HEK293T (cell line): ENCODE measurements at regions not wholly inside any gene's neighbourhood (a gene's known extent, or its start where the extent isn't known, plus 50 kb on each side); places are given as distances from the start of the nearest gene placed in this dataset.

Source experiments
- CTCF ChIA-PET: fragments of 350-600 bp; formaldehyde crosslinking; extraction: SDS; loops from one replicate; lab custom pipeline; 2021; ENCODE audit warnings: antibody characterized with exemption, inconsistent platforms; lab: Yijun Ruan, JAX
- POLR2A ChIA-PET: fragments of 350-600 bp; formaldehyde crosslinking; extraction: SDS; loops from one replicate; lab custom pipeline; 2020; ENCODE audit warnings: antibody characterized with exemption, inconsistent platforms; lab: Yijun Ruan, JAX
- DNase-seq: peaks from one replicate; pipeline ENCODE4 v3.0.0; 2012; ENCODE audit warnings: mixed read lengths; ENCODE audit errors: extremely low spot score
- ARNT ChIP-seq: fragments of 450-650 bp; IDR thresholded peaks from 2 replicates; pipeline ENCODE4 v1.6.1; 2017; ENCODE audit warnings: mild to moderate bottlenecking
- BHLHE40 ChIP-seq: fragments of 450-650 bp; IDR thresholded peaks from 2 replicates; pipeline ENCODE4 v1.6.1; 2016; ENCODE audit warnings: mild to moderate bottlenecking, moderate library complexity, borderline replicate concordance
- CTBP1 ChIP-seq: fragments of 450-650 bp; IDR thresholded peaks from 2 replicates; pipeline ENCODE4 v1.6.1; 2016; ENCODE audit warnings: borderline replicate concordance
- ELF4 ChIP-seq: fragments of 450-650 bp; IDR thresholded peaks from 2 replicates; pipeline ENCODE4 v1.6.1; 2017; ENCODE audit warnings: antibody characterized with exemption
- FOXA1 ChIP-seq: fragments of 450-650 bp; IDR thresholded peaks from 2 replicates; pipeline ENCODE4 v1.6.1; 2016; ENCODE audit warnings: mild to moderate bottlenecking
- FOXK2 ChIP-seq: fragments of 450-650 bp; IDR thresholded peaks from 2 replicates; pipeline ENCODE4 v1.6.1; 2016; ENCODE audit warnings: mild to moderate bottlenecking
- FOXM1 ChIP-seq: fragments of 450-650 bp; IDR thresholded peaks from 2 replicates; pipeline ENCODE4 v1.6.1; 2017; ENCODE audit warnings: mild to moderate bottlenecking, borderline replicate concordance
- HDGF ChIP-seq: fragments of 450-650 bp; IDR thresholded peaks from 2 replicates; pipeline ENCODE4 v1.6.1; 2017; ENCODE audit warnings: antibody characterized with exemption, borderline replicate concordance
- L3MBTL2 ChIP-seq: fragments of 450-650 bp; conservative IDR thresholded peaks from 2 replicates; pipeline ENCODE4 v1.6.1; 2016; ENCODE audit warnings: mild to moderate bottlenecking
- LEF1 ChIP-seq: fragments of 450-650 bp; IDR thresholded peaks from 2 replicates; pipeline ENCODE4 v1.6.1; 2017; ENCODE audit warnings: mild to moderate bottlenecking, borderline replicate concordance
- NFRKB ChIP-seq: fragments of 450-650 bp; IDR thresholded peaks from 2 replicates; pipeline ENCODE4 v1.6.1; 2016; ENCODE audit warnings: mild to moderate bottlenecking, moderate library complexity
- PKNOX1 ChIP-seq: fragments of 450-650 bp; IDR thresholded peaks from 2 replicates; pipeline ENCODE4 v1.6.1; 2016
- SP1 ChIP-seq: fragments of 450-650 bp; IDR thresholded peaks from 2 replicates; pipeline ENCODE4 v1.6.1; 2017
- SUZ12 ChIP-seq: fragments of 450-650 bp; IDR thresholded peaks from 2 replicates; pipeline ENCODE4 v1.6.1; 2016; ENCODE audit warnings: mild to moderate bottlenecking
- TARDBP ChIP-seq: fragments of 450-650 bp; IDR thresholded peaks from 2 replicates; pipeline ENCODE4 v1.6.1; 2016
- ZNF384 ChIP-seq: fragments of 450-650 bp; IDR thresholded peaks from 2 replicates; pipeline ENCODE4 v1.6.1; 2016

- TF ChIP-seq BHLHE40 (no peak), PKNOX1 (no peak), SP1 (no peak), TARDBP (no peak), FOXM1 (no peak), SUZ12 (no peak), ELF4 (no peak), HDGF (no peak), ARNT (no peak)
- POLR2A ChIA-PET, result no interaction called here
- CTCF ChIA-PET, result interaction anchor here (1.2 kb wide), 1 partner anchor 10 kb away, joined by 3 read pairs; no protein-coding TSS in a partner anchor
- DNase-seq, result no peak
Observed at GRCh38 chr5:125604104-125604503, 819.1 kb upstream of the GRAMD2B start.

GRCh38 chr5:125607018-125607417 is 816.2 kb upstream of the GRAMD2B start:
- CTCF ChIA-PET, result no interaction called here
- TF ChIP-seq NFRKB, result no peak
- TF ChIP-seq FOXA1, result no peak
- no peak for TF ChIP-seq L3MBTL2
- TF ChIP-seq FOXK2, result no peak
- TF ChIP-seq SP1, result no peak
- no peak for TF ChIP-seq ZNF384
- TF ChIP-seq BHLHE40, result no peak
- TF ChIP-seq PKNOX1, result no peak
- TF ChIP-seq TARDBP, result no peak
- TF ChIP-seq FOXM1, result no peak
- no peak for TF ChIP-seq SUZ12
- TF ChIP-seq HDGF, result no peak
- no peak for TF ChIP-seq ELF4
- TF ChIP-seq ARNT, result no peak
- TF ChIP-seq LEF1, result no peak
- no peak for TF ChIP-seq CTBP1
- DNase-seq, result no peak
- POLR2A ChIA-PET, result no interaction called here

DNA sequence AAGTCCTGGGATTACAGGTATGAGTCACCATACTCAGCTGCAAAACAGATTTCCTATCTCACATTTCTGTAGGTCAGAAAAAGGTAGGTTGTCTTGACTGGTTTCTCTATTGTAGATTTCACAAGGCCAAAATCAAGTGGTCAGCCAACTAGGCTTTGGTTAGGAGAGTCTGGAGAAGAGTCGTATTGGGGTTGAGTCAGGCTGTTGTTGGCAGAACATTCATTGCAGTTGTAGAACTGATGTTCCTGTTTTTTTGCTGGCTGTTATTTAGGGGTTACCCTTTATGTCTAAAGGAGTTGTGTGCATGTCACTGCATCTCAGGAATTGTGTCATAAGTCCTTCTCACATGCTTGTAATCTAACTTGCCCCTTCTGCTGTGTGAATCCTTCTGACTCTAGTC is 814.2 kb upstream of the GRAMD2B start:
- no peak for DNase-seq
- ChIA-PET POLR2A (no interaction called here), CTCF (no interaction called here)
- TF ChIP-seq PKNOX1, result no peak
- no peak for TF ChIP-seq FOXK2
- TF ChIP-seq L3MBTL2, result no peak
- TF ChIP-seq CTBP1, result no peak
- TF ChIP-seq HDGF, result no peak
- TF ChIP-seq TARDBP, result no peak
- TF ChIP-seq NFRKB, result no peak
- no peak for TF ChIP-seq ELF4
- no peak for TF ChIP-seq ZNF384
- no peak for TF ChIP-seq SP1
- no peak for TF ChIP-seq BHLHE40
- no peak for TF ChIP-seq FOXA1
- no peak for TF ChIP-seq FOXM1

DNA sequence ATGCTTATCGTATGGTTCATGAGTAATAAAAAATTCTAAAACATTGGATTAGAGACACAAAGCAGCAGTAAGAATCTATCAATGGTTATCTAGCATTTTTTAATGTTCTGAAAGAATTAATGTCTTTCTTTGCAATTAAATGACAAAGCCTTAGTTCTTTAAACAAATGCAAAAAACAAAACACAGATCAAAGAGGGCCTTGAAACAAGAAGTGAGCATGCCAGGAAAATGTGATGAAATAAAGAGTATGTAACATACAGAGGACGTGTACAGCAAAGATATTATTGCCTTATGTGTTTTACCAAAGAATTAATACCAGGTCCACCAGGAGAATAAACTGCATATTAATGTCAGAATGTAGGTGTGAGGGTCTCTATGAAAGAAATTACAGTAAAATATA is 812.3 kb upstream of the GRAMD2B start:
- no peak for DNase-seq
- ChIA-PET POLR2A (no interaction called here), CTCF (interaction anchor here (0.6 to 1.0 kb wide), 2 partner anchors 112 to 873 kb away, joined by 3 read pairs; no protein-coding TSS in a partner anchor)
- TF ChIP-seq SUZ12 (no peak), SP1 (no peak), NFRKB (no peak), LEF1 (no peak)

- no peak for DNase-seq
- ChIA-PET CTCF (no interaction called here), POLR2A (no interaction called here)
- TF ChIP-seq L3MBTL2 (no peak), FOXM1 (no peak), BHLHE40 (no peak), ELF4 (no peak), ARNT (no peak), FOXA1 (no peak), NFRKB (no peak), FOXK2 (no peak), HDGF (no peak), SUZ12 (no peak), CTBP1 (no peak), TARDBP (no peak), LEF1 (no peak), PKNOX1 (no peak), ZNF384 (no peak), SP1 (no peak)
Observed at GRCh38 chr5:125611541-125611940, 811.7 kb upstream of the GRAMD2B start.

DNA sequence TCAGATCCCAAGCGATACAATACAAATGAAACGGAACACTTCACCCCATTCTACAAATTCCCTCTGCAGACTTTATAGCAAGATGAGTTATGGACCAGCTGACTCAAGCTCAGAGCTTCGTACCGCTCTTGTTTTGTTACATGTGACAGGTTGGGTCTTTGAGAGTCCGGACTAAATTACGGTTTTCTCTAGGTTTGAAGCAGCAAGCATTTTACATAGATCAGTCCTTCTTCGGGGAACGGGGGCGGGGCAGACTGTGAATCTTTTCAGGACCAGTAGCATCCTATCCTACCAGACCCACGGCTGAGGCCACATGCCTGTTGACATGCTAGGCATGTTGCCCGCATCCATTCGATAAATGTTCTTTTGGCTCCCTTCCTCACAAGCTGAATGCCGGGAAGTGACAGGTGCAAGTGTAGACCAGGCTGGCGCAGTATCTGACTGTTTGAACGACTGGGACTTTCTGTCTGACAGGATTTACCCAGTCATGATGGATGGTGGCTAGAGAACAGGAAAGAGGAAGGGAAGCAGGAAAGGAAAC is 811.0 kb upstream of the GRAMD2B start:
- POLR2A ChIA-PET, result no interaction called here
- CTCF ChIA-PET, result no interaction called here
- no peak for DNase-seq
- TF ChIP-seq SUZ12 (no peak), CTBP1 (no peak), NFRKB (no peak), BHLHE40 (no peak), PKNOX1 (no peak), ARNT (no peak), FOXK2 (no peak), ELF4 (no peak), L3MBTL2 (no peak), FOXM1 (no peak), HDGF (no peak), TARDBP (no peak), FOXA1 (no peak)
